A549 (cell line): ENCODE measurements at regions not wholly inside any gene's neighbourhood (a gene's known extent, or its start where the extent isn't known, plus 50 kb on each side); places are given as distances from the start of the nearest gene placed in this dataset.

ENCODE experiments used
- ATAC-seq, 2 experiments: fragments of 200-7000 bp in 1 of 2; fragments of >200 bp in 1 of 2; cut with Nextera tagmentation in 1 of 2; cut with Tn5 transposase in 1 of 2; 3 replicates each; pipeline versions ENCODE4 v1.8.0 to v1.9.1; 2018 to 2020; ENCODE audit warnings: mild to moderate bottlenecking in 1 of 2, moderate library complexity in 1 of 2
- CTCF ChIA-PET: fragments of 300-600 bp; sonication (Branson Sonifier 250); formaldehyde crosslinking; extraction: SDS; loops from one replicate; lab custom pipeline; 2021; ENCODE audit warnings: antibody characterized with exemption, inconsistent platforms; lab: Yijun Ruan, JAX
- POLR2A ChIA-PET: fragments of 350-600 bp; formaldehyde crosslinking; extraction: SDS; loops from one replicate; lab custom pipeline; 2021; ENCODE audit warnings: antibody characterized with exemption, inconsistent platforms; lab: Yijun Ruan, JAX
- DNase-seq, 2 experiments: peaks; one replicate each; pipeline versions ENCODE4 v3.0.0 to v3.0.0-alpha.2; 2011 to 2016; ENCODE audit warnings: low read depth in 1 of 2, low spot score in 1 of 2
- FAIRE-seq: peaks from 2 replicates; lab custom pipeline; 2011; peaks lifted over from hg19 to GRCh38; lab: Jason Lieb, UNC
- H3K27ac ChIP-seq, 2 experiments: fragments of >200 bp; sonication (Bioruptor Twin); formaldehyde crosslinking; 3 replicates each; pipeline ENCODE4 v1.5.1; 2016 to 2017
- H3K4me1 ChIP-seq: fragments of >200 bp; sonication (Bioruptor Twin); formaldehyde crosslinking; 3 replicates; pipeline ENCODE4 v1.6.1; 2016
- H3K4me2 ChIP-seq: fragments of >200 bp; sonication (Bioruptor Twin); formaldehyde crosslinking; 3 replicates; pipeline ENCODE4 v1.6.1; 2016
- H3K4me3 ChIP-seq: fragments of >200 bp; sonication (Bioruptor Twin); formaldehyde crosslinking; 3 replicates; pipeline ENCODE4 v1.5.1; 2016
- H3K9me3 ChIP-seq: fragments of >200 bp; sonication (Bioruptor Twin); formaldehyde crosslinking; 3 replicates; pipeline ENCODE4 v1.6.1; 2016
- ATOH8 ChIP-seq: fragments of 250-450 bp; sonication (Bioruptor Pico); IDR thresholded peaks from 2 replicates; pipeline ENCODE4 v1.5.0; 2020; ENCODE audit warnings: low read depth, mild to moderate bottlenecking, moderate library complexity
- BHLHE40 ChIP-seq: IDR thresholded peaks from 2 replicates; pipeline ENCODE4 v1.6.1; 2012; ENCODE audit warnings: low read depth, low read length, inconsistent platforms
- CEBPB ChIP-seq, 2 experiments: fragments of >200 bp in 1 of 2; sonication (Bioruptor Twin) in 1 of 2; formaldehyde crosslinking in 1 of 2; IDR thresholded peaks; 2 replicates each; pipeline ENCODE4 v1.6.1; 2012 to 2016
- CHD2 ChIP-seq: fragments of 150-350 bp; IDR thresholded peaks from 2 replicates; pipeline ENCODE4 v1.6.1; 2014; ENCODE audit warnings: low read length; ENCODE audit not compliant: partially characterized antibody
- CTCF ChIP-seq: fragments of >200 bp; sonication (Bioruptor Twin); formaldehyde crosslinking; IDR thresholded peaks from 3 replicates; pipeline ENCODE4 v1.5.1; 2016
- EHMT2 ChIP-seq: fragments of 200-600 bp; sonication (generic); IDR thresholded peaks from 2 replicates; pipeline ENCODE4 v1.6.1; 2016; ENCODE audit warnings: antibody characterized with exemption, low read depth, mild to moderate bottlenecking, moderate library complexity
- EP300 ChIP-seq, 2 experiments: fragments of >200 bp; sonication (Bioruptor Twin); formaldehyde crosslinking; IDR thresholded peaks; 2 replicates in 1 of 2; 3 replicates in 1 of 2; pipeline ENCODE4 v1.6.1; 2016 to 2017
- FOSB ChIP-seq: fragments of 250-450 bp; sonication (Bioruptor Pico); IDR thresholded peaks from 2 replicates; pipeline ENCODE4 v1.5.0; 2020; ENCODE audit warnings: mild to moderate bottlenecking, moderate library complexity
- FOXS1 ChIP-seq: fragments of 250-450 bp; sonication (Bioruptor Pico); IDR thresholded peaks from 2 replicates; pipeline ENCODE4 v1.5.0; 2020; ENCODE audit warnings: mild to moderate bottlenecking, moderate library complexity
- HES2 ChIP-seq: fragments of >200 bp; sonication (Bioruptor Twin); formaldehyde crosslinking; IDR thresholded peaks from 2 replicates; pipeline ENCODE4 v1.6.1; 2016
- HOXB13 ChIP-seq: fragments of 250-450 bp; sonication (Bioruptor Pico); IDR thresholded peaks from 2 replicates; pipeline ENCODE4 v1.5.0; 2020; ENCODE audit warnings: low read depth, mild to moderate bottlenecking, moderate library complexity
- JUN ChIP-seq, 2 experiments: fragments of >200 bp; sonication (Bioruptor Twin); formaldehyde crosslinking; IDR thresholded peaks; 2 replicates in 1 of 2; 3 replicates in 1 of 2; pipeline ENCODE4 v1.6.1; 2016 to 2017
- KDM5A ChIP-seq: fragments of 200-600 bp; sonication (generic); IDR thresholded peaks from 2 replicates; pipeline ENCODE4 v1.6.1; 2016; ENCODE audit warnings: antibody characterized with exemption, mild to moderate bottlenecking
- MAX ChIP-seq: IDR thresholded peaks from 2 replicates; pipeline ENCODE4 v1.6.1; 2012
- NR3C1 ChIP-seq: fragments of >200 bp; sonication (Bioruptor Twin); formaldehyde crosslinking; IDR thresholded peaks from 3 replicates; pipeline ENCODE4 v1.6.1; 2017
- PHF8 ChIP-seq: fragments of 200-600 bp; sonication (generic); IDR thresholded peaks from 2 replicates; pipeline ENCODE4 v1.6.1; 2016; ENCODE audit warnings: low read depth, mild to moderate bottlenecking, antibody characterized with exemption, moderate library complexity, borderline replicate concordance
- POLR2A ChIP-seq: IDR thresholded peaks from 2 replicates; pipeline ENCODE4 v1.6.1; 2012; ENCODE audit warnings: mild to moderate bottlenecking, low read length
- POLR2AphosphoS2 ChIP-seq: conservative IDR thresholded peaks from 2 replicates; pipeline ENCODE4 v1.6.1; 2012; ENCODE audit warnings: low read length, improper control_type of control experiment, inconsistent platforms
- RCOR1 ChIP-seq: fragments of 150-350 bp; IDR thresholded peaks from 2 replicates; pipeline ENCODE4 v1.6.1; 2014; ENCODE audit warnings: antibody characterized with exemption, low read length, low read depth
- REST ChIP-seq: fragments of 200-600 bp; sonication (generic); IDR thresholded peaks from 2 replicates; pipeline ENCODE4 v1.6.1; 2016; ENCODE audit warnings: antibody characterized with exemption, mild to moderate bottlenecking, moderate library complexity
- RFX5 ChIP-seq: fragments of 450-650 bp; IDR thresholded peaks from 2 replicates; pipeline ENCODE4 v1.7.1; 2014; ENCODE audit warnings: antibody characterized with exemption, mild to moderate bottlenecking, moderate library complexity
- TFCP2L1 ChIP-seq: fragments of 250-450 bp; sonication (Bioruptor Pico); IDR thresholded peaks from 2 replicates; pipeline ENCODE4 v1.5.0; 2021; ENCODE audit warnings: mild to moderate bottlenecking
- USF2 ChIP-seq: fragments of 450-650 bp; IDR thresholded peaks from 2 replicates; pipeline ENCODE4 v1.6.1; 2014; ENCODE audit warnings: antibody characterized with exemption
- ZSCAN20 ChIP-seq: fragments of 250-450 bp; sonication (Bioruptor Pico); IDR thresholded peaks from 2 replicates; pipeline ENCODE4 v1.8.0; 2022; ENCODE audit warnings: mild to moderate bottlenecking, moderate library complexity
- WGBS: methylation state at CpG from one replicate; pipeline ENCODE4 v1.1.6; 2017; ENCODE audit errors: missing lambda C conversion rate; 5-methylcytosine and 5-hydroxymethylcytosine counted together

- ChIA-PET CTCF (no interaction called here), POLR2A (no interaction called here)
- Histone ChIP-seq H3K4me1 (peaks cover 10% of the 10 kb centered on the region), H3K9me3 (peaks cover 6% of the 10 kb centered on the region; the same call in 2 of the 3 replicates), H3K27ac (no peak overlapping the region), H3K4me3 (no peak overlapping the region), H3K4me2 (no peak overlapping the region)
- ATAC-seq (no peak), FAIRE-seq (no peak), DNase-seq (no peak)
- TF ChIP-seq FOXS1 (CRISPR knock-in tag): no peak
- no peak for TF ChIP-seq FOSB (CRISPR knock-in tag)
- TF ChIP-seq RFX5: no peak
- no peak for TF ChIP-seq POLR2AphosphoS2
- no peak for TF ChIP-seq NR3C1
- TF ChIP-seq HOXB13 (CRISPR knock-in tag): no peak
- no peak for TF ChIP-seq JUN (IDR thresholded peaks at IDR 0.05)
- TF ChIP-seq MAX: no peak
- no peak for TF ChIP-seq POLR2A
- TF ChIP-seq EP300 (IDR thresholded peaks at IDR 0.05): no peak
- 94% methylated on average over 4 of the region's 4 CpGs for WGBS
Observed at GRCh38 chr10:4130685-4131084, 345.7 kb upstream of the KLF6 start.

GRCh38 chr10:4129866-4130477 lies 345.0 kb upstream of the KLF6 start:
- Histone ChIP-seq H3K4me2 (no peak overlapping the region), H3K4me1 (peaks cover 10% of the 10 kb centered on the region), H3K9me3 (peaks cover 6% of the 10 kb centered on the region; the same call in 2 of the 3 replicates), H3K27ac (no peak overlapping the region), H3K4me3 (no peak overlapping the region)
- WGBS: 77% methylated on average over 12 of the region's 12 CpGs
- ChIA-PET CTCF (no interaction called here), POLR2A (no interaction called here)
- DNase-seq: no peak
- ATAC-seq: no peak
- FAIRE-seq: no peak
- TF ChIP-seq CHD2 (no peak), BHLHE40 (no peak), MAX (no peak), PHF8 (no peak), RCOR1 (no peak), HES2 (no peak), CEBPB (IDR thresholded peaks at IDR 0.05) (no peak)
- TF ChIP-seq, all 56 proteins: peak for 0

GRCh38 chr10:4127518-4128315 lies 342.7 kb upstream of the KLF6 start:
- ChIA-PET CTCF (interaction anchor here (1.4 kb wide), 1 partner anchor 14 kb away, joined by 3 read pairs; no protein-coding TSS in a partner anchor), POLR2A (no interaction called here)
- 83% methylated on average over 7 of the region's 7 CpGs for WGBS
- FAIRE-seq (no peak), ATAC-seq (no peak), DNase-seq (no peak)
- peaks cover 11% of the 10 kb centered on the region; the same call in 2 of the 3 replicates for H3K9me3 ChIP-seq
- H3K4me3 ChIP-seq: no peak overlapping the region
- no peak overlapping the region for H3K4me2 ChIP-seq
- peaks cover 10% of the 10 kb centered on the region for H3K4me1 ChIP-seq
- H3K27ac ChIP-seq: no peak overlapping the region
- TF ChIP-seq ZSCAN20 (CRISPR knock-in tag): no peak
- no peak for TF ChIP-seq ATOH8 (CRISPR knock-in tag)
- no peak for TF ChIP-seq HES2
- TF ChIP-seq USF2: no peak
- no peak for TF ChIP-seq CTCF
- TF ChIP-seq RCOR1: no peak
- no peak for TF ChIP-seq POLR2A
- no peak for TF ChIP-seq KDM5A
- TF ChIP-seq EHMT2: no peak
- no peak for TF ChIP-seq REST
- no peak for TF ChIP-seq POLR2AphosphoS2
- no peak for TF ChIP-seq FOXS1 (CRISPR knock-in tag)
- TF ChIP-seq TFCP2L1: no peak
